DMS 273 treated with DMSO at 0.1 percent for 48 hours (cell line): ENCODE measurements at regions not wholly inside any gene's neighbourhood (a gene's known extent, or its start where the extent isn't known, plus 50 kb on each side); places are given as distances from the start of the nearest gene placed in this dataset.

Source experiments
- DNase-seq: peaks from one replicate; lab custom pipeline; 2025; lab: John Stamatoyannopoulos, UW

DNA sequence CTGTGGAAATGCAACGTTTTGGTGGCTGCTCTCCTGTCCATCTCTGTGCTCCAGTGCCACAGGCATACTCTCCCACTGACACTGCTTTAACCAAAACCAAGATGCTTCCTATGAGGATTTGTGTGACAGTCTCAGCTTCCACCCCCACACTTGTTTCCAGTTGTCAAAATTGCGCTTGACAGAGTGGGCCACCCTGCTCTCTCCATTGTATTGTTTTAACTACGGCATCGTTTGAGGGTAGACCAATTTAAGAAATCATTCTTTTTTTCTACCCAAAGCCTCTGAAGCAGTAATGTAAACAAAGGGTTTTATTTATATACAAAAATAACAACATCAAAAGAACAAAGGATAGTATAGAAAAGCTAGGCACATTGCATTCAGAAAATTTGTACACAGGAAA lies 178.0 kb downstream of the INHBA start:
- no peak for DNase-seq

DNA sequence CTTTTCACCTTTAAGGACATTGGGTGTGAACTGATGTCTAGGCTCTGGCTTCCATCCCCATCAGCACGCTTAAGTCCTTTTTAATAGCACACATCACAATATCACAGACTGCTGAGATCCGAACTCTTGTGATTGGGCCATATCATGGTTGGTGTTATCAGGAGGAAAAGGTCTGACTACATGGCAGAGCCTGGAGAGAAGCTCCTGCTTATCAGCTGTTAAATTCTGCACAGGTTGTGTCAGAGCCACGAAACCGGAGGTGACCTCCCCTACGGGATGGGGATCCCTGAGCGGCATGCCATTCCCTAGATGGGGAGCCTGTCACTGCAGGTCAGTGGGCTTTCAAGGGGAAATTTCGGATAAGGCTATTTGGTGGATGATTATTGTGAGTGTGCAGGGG lies 182.4 kb downstream of the INHBA start:
- DNase-seq: no peak

DNA sequence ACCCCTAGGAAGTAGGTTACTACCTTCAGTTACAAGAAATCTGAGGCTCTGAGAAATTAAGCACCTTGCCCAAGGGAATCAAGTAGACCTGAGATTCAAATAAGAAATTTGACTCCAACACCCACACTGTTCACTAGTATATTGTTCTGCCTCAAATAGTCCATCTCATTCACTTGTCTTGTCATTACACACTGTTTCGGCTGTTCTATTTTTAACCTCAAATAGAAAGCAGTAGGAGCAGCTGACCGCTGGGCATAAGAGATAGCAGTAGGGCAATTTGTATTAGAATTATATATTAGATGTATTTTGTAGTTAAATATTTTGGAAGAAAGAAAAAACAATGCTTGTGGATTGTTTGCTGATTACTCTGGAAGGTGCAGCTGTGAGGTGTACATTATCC lies 185.1 kb downstream of the INHBA start:
- DNase-seq: no peak

DNA sequence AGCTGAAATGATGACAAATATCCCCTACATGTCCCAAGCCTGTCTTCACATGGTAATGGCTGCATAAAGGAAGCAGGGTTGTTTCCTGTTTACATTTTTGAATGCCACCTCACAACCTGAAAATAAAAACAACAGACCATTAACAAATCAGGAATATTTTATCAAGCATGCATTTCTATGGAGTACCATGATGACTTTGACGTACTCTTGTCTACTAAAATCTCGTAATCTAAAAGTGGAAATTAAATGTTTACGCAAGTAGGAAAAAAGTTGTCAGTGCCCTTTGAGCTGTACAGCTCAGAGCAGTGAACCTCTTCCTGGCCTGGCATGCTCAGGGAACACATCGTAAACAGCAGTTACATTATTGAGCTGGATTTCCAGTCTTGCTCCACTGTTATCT lies 194.1 kb downstream of the INHBA start:
- DNase-seq: no peak

DNA sequence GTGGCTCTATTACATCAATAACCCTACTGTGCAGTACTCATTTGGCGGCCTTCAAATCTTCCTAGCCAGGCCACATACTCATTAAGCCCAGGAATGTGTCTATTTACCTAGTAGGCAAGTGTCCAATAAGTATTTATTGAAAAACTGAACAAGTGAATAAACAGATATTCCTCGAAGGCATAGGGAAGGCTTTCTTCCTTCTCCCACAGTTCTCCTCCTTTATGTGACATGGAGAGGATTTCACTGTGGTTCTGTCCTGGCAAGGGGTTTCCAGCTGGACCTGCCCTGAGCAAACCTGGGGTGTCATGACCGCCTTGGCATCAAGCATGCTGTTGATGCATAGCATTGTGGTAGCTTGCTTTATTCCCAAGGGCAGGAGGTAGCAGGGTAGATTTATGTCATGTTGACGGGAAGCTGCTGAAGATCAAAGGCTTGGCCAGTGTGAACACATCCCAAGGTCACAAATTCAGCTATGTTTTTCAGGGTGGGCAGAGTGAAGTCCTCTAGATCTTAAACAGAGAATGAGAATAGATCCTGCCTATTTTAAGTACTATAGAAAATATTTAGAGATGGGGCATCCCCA lies 195.1 kb downstream of the INHBA start:
- no peak for DNase-seq

DNA sequence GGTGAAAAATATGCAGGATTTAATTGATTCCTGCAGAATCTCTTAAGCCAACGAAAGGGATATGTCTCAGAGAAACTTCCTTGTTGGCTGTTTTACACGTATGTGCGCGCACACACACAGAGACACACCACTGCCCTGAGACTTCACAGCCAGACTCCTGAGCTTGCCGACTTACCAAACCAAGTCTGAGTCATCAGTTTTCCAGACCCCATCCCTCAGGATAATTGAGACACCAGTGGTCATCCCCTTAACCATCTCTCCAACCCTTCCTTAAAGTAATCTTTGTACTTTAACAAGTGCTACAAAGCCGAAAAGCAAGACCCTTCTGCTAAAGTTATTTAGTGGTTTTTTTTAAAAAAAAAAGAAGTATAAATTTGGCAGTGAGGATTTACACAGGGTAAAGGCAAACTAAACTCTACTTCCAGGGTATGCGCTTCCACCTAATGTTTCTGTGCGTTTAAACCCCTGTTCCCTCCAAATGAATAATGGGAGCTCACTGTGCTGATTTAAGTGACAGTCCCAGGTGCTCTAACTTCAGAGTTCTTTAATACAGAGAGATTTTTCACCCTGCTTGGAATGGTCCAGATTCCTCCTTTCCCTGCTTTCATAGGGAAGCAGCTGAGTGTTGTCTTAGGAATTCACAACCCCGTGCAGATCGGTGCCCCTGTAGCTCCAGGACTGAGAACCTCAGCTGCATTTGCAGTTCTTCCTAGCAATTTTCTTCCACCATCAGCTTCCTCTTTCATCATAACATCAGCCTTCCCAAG lies 198.5 kb downstream of the INHBA start:
- no peak for DNase-seq

DNA sequence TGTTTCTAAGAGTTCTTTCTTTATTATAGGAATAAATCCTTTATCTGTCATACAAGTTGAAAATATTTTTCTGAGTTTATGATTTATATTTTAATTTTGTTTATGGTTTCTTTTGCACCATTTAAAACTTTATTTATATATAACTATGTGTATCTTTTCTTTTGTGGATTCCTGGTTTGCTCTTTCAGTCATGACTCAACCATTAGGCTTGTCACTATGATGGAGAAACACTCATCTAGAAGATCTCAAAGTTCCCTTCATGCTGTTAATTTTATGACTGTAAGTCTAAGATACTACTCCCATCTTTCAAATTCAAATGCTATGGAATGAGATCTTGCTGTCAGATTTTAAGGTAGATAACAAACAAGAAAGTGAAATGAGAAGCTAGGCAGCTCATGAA lies 199.5 kb downstream of the INHBA start:
- no peak for DNase-seq

DNA sequence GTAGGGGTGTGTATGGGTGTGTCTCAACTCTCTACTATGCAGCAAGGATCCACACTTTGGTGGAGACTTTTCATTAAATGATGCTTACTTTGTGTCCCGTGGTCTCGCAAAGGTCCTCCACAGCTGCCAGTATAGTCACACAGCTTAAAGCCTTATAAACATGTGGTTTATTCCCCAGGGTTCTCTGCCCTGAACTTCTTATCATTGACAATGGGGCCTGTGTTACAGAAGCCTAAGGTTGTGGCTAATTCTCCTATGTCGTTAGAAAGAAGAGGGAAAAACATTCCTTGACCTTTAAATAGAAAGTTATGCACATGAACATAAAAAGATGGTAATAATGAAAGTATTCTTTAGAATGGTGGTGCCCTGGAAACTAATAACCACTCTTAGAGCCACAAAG lies 201.4 kb downstream of the INHBA start:
- DNase-seq: no peak

DNA sequence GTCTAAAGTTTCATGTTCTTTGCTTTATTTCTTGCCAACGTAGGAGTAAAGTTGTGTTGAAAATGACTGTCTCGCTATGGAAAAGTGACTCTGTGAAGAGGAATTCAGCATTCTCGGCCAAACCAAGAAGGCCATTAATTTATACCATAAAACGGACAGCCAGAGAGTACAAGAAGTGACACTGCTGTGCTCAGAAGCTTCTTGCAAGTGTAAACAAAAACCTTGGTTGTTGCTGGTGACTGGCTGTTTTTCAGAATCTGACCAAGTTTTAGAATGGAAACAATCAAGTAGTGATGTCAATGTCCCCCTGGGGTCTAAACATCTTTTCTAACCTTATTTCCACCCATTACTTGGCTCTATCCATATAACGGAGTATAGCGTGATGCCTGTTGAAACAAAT lies 201.9 kb downstream of the INHBA start:
- DNase-seq: no peak

DNA sequence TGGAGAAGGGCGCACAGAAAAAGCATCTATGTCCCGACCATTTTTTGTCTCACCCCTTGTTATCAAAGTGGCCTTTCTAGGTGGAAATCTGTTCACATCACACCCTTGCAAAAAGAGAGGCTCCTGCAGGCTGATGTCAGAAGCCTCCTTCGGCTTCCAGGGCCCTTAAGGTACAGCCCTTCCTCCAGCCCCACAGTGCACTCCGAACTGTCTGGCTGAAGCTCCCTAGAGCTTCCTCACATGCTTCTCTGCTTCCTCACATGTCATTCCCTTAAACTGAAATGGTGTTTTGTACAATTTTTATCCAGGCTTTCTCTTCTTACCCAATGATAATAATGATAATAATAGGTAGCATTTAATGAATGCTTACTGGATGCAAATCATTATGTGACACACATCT lies 210.3 kb downstream of the INHBA start:
- no peak for DNase-seq

DNA sequence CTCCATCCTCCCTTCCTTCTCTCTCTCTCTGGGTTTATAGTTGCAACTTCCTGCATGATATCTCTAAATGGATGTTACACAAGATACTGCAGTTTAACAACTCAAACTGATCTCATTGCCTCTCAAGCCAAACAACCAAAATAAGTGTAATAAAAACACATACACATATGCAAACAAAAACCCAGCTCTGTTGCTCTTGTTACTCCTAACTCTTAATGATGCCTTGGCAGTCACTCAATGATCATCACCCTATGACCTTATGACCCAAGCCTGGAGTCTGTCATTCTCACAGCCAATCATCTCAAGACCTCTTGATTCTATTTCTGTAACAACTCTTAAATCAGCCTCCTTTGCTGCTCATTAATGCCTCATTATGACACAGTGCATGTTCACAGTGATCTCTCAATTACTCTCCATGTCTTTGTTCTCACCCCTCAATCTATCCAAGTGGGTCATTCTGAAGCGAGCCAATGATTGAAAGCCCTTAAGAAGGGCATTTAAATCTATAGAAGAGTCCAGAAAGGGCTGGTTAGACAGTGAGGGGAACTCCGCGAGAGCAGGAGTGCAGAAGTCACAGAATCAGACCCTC lies 210.9 kb downstream of the INHBA start:
- no peak for DNase-seq

DNA sequence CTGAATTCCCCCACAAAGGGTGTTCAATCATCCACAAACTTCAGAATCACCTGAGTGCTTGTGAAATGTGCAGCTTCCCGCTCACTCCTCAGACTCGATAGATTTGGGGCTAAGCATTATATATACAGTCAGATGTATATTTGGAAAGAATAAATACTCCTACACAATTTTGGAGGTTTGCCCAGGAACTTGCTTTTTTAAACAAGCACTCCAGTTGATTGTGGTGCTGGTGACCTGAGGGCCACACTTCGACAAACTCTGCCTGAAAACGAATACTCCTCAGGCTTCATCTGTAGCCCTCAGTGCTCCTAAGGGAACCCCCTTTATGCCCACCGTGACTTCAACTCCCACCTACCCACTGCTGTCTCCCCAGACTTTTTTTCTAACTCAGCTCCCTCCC lies 211.6 kb downstream of the INHBA start:
- no peak for DNase-seq

DNA sequence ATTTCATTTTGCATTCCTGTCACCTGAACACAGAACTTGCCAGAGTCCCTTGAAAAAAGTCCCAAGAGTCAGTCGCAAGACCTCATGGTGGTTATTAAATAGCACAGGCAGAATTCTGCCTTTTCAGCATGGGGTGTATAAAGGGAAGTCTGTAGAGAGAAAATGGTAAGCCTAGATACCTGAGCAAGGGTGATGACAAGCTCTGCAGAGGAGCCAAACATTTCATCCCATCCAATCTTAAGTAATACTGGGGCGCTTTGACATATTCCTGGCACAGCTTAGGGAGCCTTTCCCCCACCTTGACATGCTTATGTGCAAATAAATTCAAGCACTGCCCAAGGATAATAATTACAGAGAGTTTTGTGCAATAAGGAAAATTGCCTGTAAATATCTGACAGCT lies 213.0 kb downstream of the INHBA start:
- DNase-seq: no peak

DNA sequence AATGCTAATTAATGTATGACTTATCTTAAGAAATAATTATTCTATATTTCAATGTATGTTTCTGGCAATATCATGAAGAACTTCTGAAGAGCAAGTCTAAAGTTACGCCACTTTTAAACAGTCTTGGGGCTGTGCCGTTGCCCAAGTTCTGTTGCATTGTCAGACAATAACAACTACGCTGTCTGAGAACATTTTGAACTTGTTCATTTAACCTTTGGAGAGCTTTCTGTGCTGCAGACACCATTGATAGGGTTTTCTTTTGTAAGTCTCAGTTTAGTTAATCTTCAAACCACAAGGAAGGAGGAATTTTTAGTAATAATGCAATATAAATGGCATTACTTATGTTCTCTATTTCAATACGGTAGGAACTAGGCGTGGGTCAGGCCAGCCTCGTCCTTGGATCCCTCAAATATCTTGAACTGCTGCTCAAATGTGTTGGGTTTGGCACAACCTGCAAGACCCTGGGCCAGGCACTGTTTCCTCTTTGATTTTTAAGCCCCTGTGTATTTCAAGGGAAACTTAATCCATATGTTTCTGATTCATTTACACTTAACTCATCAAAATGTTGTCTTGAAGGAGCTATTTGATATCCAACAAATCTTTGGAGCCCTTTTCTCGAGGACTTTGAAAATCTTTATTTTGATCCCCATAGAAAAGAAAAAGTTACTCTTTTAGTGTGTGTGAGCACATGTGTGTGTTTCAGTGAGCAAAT lies 215.5 kb downstream of the INHBA start:
- no peak for DNase-seq

DNA sequence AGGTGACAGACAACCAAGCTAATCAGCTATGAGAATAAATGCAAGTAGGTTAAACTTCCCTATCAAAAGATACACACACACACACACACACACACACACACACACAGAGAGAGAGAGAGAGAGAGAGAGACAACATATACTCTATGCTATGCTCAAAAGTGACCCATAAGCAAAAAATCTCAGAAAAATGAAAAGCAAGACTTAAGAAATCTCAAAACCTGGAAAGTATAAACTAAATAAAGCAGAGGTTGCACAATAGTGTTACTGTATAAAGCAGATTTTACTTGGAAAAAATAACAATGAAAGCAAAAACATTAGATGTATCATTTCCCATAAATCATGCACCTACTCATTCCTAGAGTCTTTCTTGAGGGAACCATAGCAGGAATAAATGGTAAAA lies 221.5 kb downstream of the INHBA start:
- DNase-seq: no peak

DNA sequence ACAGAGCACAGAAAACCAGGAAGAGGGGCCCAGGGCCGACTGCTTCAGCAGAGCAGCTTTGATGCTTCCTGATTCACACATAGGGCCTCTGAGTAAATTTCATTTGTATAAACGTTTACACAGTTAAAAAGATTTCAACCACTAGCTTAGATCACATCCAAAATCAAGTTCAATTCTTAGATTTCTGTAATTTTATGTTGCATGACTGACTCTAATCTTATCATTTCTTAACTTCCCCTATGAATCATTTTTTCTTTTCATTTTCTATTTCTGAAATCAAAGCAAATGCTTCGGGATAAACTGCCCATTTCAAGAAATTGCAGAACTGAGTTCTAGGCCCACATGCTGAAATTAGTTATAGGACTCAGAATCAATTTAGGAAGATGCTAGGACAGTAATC lies 224.7 kb downstream of the INHBA start:
- DNase-seq: no peak

DNA sequence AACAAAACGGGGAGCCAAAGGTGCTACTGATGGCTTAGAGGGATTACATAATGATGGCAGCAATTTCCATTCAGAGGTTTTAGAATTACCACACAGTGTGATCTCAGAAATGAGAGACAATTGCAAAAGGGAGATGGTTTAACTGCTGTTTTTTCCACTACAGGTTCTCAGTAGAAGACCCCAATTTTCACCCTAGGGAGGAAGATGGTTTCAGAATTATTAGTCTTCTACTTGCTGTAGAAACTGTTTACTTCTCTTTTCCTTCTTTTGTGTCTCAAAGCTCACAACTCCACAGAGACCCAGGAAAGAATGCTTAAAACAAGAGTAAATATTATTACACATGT lies 226.5 kb downstream of the INHBA start:
- DNase-seq: no peak

DNA sequence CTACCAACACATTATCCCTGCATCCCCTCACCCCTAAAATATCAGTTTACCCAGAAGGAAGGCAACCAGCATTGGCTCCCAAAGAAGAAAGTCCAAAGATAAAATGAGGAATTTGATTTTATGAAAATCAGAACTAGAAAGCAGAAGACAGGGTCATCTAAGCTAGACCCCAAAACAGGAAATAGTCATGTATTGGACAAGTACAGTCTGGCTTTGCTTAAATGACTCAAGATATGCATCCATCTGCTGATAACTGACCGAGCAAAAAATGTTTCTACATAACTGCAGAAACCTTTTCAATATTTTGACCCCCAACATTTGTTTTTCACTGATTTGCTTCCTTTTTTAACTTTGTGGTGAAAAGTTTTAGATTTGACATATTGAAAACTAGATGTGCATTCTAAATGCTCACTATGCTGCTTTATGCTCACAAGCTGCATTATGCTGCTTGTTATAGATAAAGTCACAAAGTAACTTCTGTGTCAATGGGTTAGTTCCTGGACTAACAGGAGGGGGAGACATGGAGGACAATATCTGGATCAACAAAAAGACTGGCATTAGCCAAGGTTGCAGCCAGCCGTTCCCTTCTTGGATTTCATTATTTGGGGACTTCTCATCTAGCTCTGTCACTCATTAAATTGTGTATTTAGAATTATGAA lies 227.0 kb downstream of the INHBA start:
- no peak for DNase-seq

DNA sequence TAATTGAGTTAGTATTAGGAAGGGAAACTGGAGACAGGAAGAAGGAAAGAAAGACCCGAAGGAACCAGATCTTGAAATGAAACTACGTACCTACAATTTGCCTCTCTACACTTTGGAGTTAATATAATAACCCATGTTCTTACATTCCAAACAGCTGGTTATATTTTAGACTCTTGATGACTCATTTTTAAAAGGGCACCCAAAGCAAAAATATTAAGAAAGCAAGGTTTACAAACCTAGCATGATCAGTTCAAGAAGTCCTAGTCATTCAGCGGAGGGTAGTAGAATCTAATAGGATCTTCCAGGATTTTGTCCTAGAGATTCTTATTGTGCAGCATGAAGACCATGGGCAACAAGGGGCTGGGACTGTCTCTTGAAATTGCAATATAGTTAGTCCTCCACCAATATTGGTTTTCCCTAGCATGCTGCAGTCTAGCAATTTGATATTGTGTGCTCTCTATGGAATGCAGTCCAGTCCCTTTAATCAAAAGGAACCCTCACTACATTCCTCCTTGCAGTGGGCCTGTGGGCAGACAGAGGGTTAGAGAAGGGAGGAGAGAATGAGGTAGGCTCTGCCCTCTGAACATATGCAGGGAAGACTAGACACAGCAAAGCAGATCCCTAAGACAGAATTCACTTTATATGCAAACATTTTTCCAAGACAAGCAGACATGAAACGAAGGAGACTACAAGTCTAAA lies 230.3 kb downstream of the INHBA start:
- DNase-seq: no peak

DNA sequence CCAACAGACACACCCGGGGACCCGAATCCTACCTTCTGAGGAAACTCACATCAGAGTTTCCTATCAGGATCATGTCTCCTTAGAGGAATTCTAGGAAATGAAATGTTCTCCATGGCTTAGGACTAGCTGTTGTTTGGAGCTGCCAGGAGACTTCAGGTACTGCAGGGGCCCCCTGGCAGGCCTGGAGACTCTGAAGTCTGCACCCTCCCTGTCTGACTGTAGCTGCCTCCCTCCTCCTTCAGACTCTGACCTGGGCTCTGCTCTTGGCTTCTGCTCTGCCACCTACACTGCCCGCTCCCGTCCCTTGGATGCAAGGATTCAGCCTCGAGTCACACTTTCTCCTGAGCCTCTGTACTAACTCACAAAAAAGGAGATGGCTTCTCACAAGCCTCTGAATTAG lies 232.8 kb downstream of the INHBA start:
- no peak for DNase-seq

DNA sequence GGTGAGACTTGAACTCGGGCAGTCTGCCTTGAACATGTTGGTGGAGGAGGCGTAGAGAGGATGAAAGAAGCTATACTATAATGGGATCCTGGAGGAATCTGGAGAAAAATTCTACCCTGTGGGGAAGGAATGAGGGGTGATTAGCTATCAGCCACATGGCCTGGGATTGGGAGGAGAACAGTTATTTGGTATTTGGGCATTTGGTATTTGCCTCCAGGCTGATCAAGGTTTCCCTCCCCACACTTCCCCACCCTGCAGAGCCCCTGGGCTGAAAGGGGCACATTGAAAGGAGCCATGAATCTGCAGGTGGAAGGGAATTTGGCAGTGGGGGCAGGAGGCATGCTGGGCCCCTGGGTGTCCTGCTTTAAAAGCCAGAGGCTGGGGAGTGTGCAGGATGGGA lies 235.3 kb downstream of the INHBA start:
- DNase-seq: no peak

DNA sequence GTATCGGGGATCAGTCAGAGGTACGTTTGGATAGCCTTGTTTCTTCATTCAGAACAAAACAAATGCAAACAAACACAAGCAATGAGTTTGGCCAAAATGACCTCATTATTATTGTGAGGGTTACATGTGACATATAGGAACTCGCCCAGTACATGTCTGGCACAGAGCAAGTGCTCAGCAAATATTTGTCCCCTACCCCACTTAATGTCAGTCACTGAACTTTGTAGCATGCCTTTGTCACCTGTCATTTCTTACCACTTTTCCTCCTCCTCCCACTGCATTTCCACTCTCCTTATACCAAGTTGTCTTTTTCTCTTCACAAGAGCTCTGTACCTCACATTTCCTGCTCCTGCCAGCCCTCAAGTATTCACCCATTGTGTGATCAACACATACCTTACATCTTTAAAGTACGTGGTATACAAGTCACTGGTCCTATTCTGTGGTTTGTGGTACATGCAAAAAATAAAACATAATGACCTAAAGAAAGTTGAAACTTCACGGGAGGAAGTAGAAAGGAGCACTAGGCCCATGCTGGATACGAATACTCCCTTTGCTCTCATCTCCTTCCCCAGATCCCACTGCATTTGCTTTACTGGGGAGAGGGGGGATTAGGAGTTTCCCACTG lies 236.0 kb downstream of the INHBA start:
- DNase-seq: no peak
